OCI-LY7 (cell line): ENCODE measurements at regions not wholly inside any gene's neighbourhood (a gene's known extent, or its start where the extent isn't known, plus 50 kb on each side); places are given as distances from the start of the nearest gene placed in this dataset.

Experiments used
- EZH2phosphoT487 ChIP-seq: fragments of 200-600 bp; sonication (generic); IDR thresholded peaks from 2 replicates; pipeline ENCODE4 v1.6.1; 2018; ENCODE audit warnings: low read depth, borderline replicate concordance, mild to moderate bottlenecking, mixed run types, antibody characterized with exemption, low read length, moderate library complexity, mixed read lengths
- TF ChIP-seq, protein P1 (sequence below): fragments of 200-600 bp; sonication (generic); conservative IDR thresholded peaks from 2 replicates; pipeline ENCODE4 v1.5.1; 2014; ENCODE audit warnings: mild to moderate bottlenecking, antibody characterized with exemption, low read length, moderate library complexity, mixed read lengths

DNA sequence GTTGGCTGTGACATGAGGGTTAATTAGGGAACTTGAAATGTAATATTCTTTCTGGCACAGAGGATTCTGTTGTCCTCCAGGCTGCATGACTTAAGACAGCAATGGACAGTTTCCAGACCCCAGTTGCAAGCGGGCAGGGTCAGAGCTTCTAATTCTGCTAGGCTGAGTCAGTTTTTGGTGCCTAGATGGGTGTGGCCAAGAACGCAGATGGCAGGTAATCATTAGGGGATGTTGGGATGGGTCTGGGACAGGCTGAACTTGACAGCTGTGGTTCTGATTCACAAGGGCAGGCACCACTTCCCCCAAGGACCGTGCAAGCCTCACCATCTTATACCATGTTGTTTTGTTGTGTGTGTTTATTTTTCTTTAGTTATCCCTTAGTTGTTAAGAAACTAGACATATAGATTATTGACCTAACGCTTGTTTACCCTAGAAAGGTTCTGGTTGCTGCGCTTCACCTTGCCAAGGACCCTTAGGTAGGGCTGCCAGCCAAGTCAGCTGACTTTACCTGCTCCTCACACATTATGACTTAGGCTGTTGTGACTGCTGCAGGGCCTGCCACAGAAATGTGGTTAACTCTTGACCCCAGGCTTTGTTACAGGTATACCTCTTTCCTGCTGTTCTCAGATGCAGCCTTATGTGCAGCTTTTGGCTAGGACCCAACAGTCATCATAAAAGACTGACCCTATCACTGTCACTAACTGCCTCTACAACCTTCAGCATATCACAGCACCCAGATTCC, 117.7 kb upstream of the KLF12 start:
- TF ChIP-seq, protein P1, sequence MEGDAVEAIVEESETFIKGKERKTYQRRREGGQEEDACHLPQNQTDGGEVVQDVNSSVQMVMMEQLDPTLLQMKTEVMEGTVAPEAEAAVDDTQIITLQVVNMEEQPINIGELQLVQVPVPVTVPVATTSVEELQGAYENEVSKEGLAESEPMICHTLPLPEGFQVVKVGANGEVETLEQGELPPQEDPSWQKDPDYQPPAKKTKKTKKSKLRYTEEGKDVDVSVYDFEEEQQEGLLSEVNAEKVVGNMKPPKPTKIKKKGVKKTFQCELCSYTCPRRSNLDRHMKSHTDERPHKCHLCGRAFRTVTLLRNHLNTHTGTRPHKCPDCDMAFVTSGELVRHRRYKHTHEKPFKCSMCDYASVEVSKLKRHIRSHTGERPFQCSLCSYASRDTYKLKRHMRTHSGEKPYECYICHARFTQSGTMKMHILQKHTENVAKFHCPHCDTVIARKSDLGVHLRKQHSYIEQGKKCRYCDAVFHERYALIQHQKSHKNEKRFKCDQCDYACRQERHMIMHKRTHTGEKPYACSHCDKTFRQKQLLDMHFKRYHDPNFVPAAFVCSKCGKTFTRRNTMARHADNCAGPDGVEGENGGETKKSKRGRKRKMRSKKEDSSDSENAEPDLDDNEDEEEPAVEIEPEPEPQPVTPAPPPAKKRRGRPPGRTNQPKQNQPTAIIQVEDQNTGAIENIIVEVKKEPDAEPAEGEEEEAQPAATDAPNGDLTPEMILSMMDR: no peak
- TF ChIP-seq EZH2phosphoT487: no peak
